Fibroblast of pulmonary artery (primary cell): ENCODE measurements at regions not wholly inside any gene's neighbourhood (a gene's known extent, or its start where the extent isn't known, plus 50 kb on each side); places are given as distances from the start of the nearest gene placed in this dataset.

ENCODE experiments used
- DNase-seq: peaks from one replicate; pipeline ENCODE4 v3.0.0-alpha.2; 2010; ENCODE audit warnings: low read depth
- H3K4me3 ChIP-seq: replicated peaks from 2 replicates; pipeline ENCODE4 v1.5.1; 2011; ENCODE audit warnings: low read depth, mild to moderate bottlenecking, control low read depth, low read length, moderate library complexity
- CTCF ChIP-seq: IDR thresholded peaks from 2 replicates; pipeline ENCODE4 v1.5.1; 2011; ENCODE audit warnings: mild to moderate bottlenecking, control low read depth, low read length, inconsistent platforms; ENCODE audit errors: missing control alignments

GRCh38 chr13:34258646-34259386 is 440.9 kb downstream of the RFC3 start:
- no peak for DNase-seq
- no peak overlapping the region for H3K4me3 ChIP-seq
- TF ChIP-seq CTCF, result no peak

GRCh38 chr13:34263681-34264080 is 445.7 kb downstream of the RFC3 start:
- DNase-seq, result no peak
- TF ChIP-seq CTCF, result no peak
- H3K4me3 ChIP-seq, result no peak overlapping the region

- no peak for DNase-seq
- no peak for TF ChIP-seq CTCF
- no peak overlapping the region for H3K4me3 ChIP-seq
Observed at GRCh38 chr13:34265046-34265679, 447.2 kb downstream of the RFC3 start.

GRCh38 chr13:34276764-34277163 is 458.8 kb downstream of the RFC3 start:
- no peak for DNase-seq
- TF ChIP-seq CTCF, result no peak

GRCh38 chr13:34277936-34278335 is 460.0 kb downstream of the RFC3 start:
- DNase-seq, result no peak
- no peak overlapping the region for H3K4me3 ChIP-seq
- TF ChIP-seq CTCF, result no peak

More at GRCh38 chr13:34276764-34277163, 458.8 kb downstream of the RFC3 start:
- no peak overlapping the region for H3K4me3 ChIP-seq

GRCh38 chr13:34278780-34279179 is 460.8 kb downstream of the RFC3 start:
- no peak for TF ChIP-seq CTCF
- no peak overlapping the region for H3K4me3 ChIP-seq
- no peak for DNase-seq

GRCh38 chr13:34290661-34291060 is 472.7 kb downstream of the RFC3 start:
- TF ChIP-seq CTCF, result no peak
- H3K4me3 ChIP-seq, result no peak overlapping the region
- DNase-seq, result no peak
